ENCODE measurements at regions not wholly inside any gene's neighbourhood (a gene's known extent, or its start where the extent isn't known, plus 50 kb on each side); places are given as distances from the start of the nearest gene placed in this dataset.

GRCh38 chr13:106815545-106815944 is 247.6 kb upstream of the ARGLU1 start:
- DNase-seq: no peak

GRCh38 chr13:106814463-106814862 is 246.5 kb upstream of the ARGLU1 start:
- DNase-seq: no peak

- no peak for DNase-seq
These were observed 242.1 kb upstream of the ARGLU1 start for GRCh38 chr13:106810069-106810468.

- no peak for DNase-seq
These were observed 237.1 kb upstream of the ARGLU1 start for GRCh38 chr13:106804991-106805390.

GRCh38 chr13:106802917-106803316 is 235.0 kb upstream of the ARGLU1 start:
- DNase-seq: no peak

GRCh38 chr13:106799781-106800335 is 231.9 kb upstream of the ARGLU1 start:
- DNase-seq: no peak

- no peak for DNase-seq
These were observed 229.2 kb upstream of the ARGLU1 start for GRCh38 chr13:106797081-106797640.

GRCh38 chr13:106796280-106797047 is 228.5 kb upstream of the ARGLU1 start:
- no peak for DNase-seq

- DNase-seq: no peak
These were observed 227.9 kb upstream of the ARGLU1 start for GRCh38 chr13:106795847-106796246.

- no peak for DNase-seq
These were observed 226.2 kb upstream of the ARGLU1 start for GRCh38 chr13:106794117-106794516.

- no peak for DNase-seq
These were observed 222.0 kb upstream of the ARGLU1 start for GRCh38 chr13:106789911-106790310.

GRCh38 chr13:106786006-106786563 is 218.1 kb upstream of the ARGLU1 start:
- no peak for DNase-seq

GRCh38 chr13:106774621-106775020 is 206.7 kb upstream of the ARGLU1 start:
- DNase-seq: no peak

GRCh38 chr13:106772006-106772601 is 204.2 kb upstream of the ARGLU1 start:
- DNase-seq: no peak

GRCh38 chr13:106768991-106769390 is 201.1 kb upstream of the ARGLU1 start:
- no peak for DNase-seq

GRCh38 chr13:106762708-106763107 is 194.8 kb upstream of the ARGLU1 start:
- DNase-seq: no peak

- DNase-seq: no peak
These were observed 188.5 kb upstream of the ARGLU1 start for GRCh38 chr13:106756446-106756845.

GRCh38 chr13:106755542-106755941 is 187.6 kb upstream of the ARGLU1 start:
- DNase-seq: no peak

- no peak for DNase-seq
These were observed 185.3 kb upstream of the ARGLU1 start for GRCh38 chr13:106753251-106753650.

- no peak for DNase-seq
These were observed 184.7 kb upstream of the ARGLU1 start for GRCh38 chr13:106752584-106753170.

GRCh38 chr13:106748785-106749184 is 180.8 kb upstream of the ARGLU1 start:
- DNase-seq: no peak

- DNase-seq: no peak
These were observed 176.6 kb upstream of the ARGLU1 start for GRCh38 chr13:106744516-106744915.

GRCh38 chr13:106738186-106738678 is 170.3 kb upstream of the ARGLU1 start:
- no peak for DNase-seq

Data from activated CD4-positive, alpha-beta T cell treated with anti-CD3 and anti-CD28 coated beads for 1 hour (primary cell).